GM23338 (cell line): ENCODE measurements at regions not wholly inside any gene's neighbourhood (a gene's known extent, or its start where the extent isn't known, plus 50 kb on each side); places are given as distances from the start of the nearest gene placed in this dataset.

Experiments used
- ATAC-seq: fragments of 200-7000 bp; cut with Tn5 transposase; 3 replicates; pipeline ENCODE4 v1.9.1; 2020
- DNase-seq: peaks from one replicate; pipeline ENCODE4 v3.0.0-alpha.2; 2015; ENCODE audit warnings: low spot score
- H2AFZ ChIP-seq: fragments of 200-600 bp; sonication (generic); 2 replicates; pipeline ENCODE4 v1.8.0; 2016; ENCODE audit warnings: antibody characterized with exemption, mild to moderate bottlenecking, moderate library complexity
- H3F3A ChIP-seq: fragments of 200-600 bp; sonication (generic); replicated peaks from 2 replicates; pipeline ENCODE4 v1.8.0; 2017; ENCODE audit warnings: antibody characterized with exemption, mixed run types, low read depth
- H3K27ac ChIP-seq: fragments of 200-600 bp; sonication (generic); 2 replicates; pipeline ENCODE4 v1.6.1; 2016; ENCODE audit warnings: low read depth
- H3K27me3 ChIP-seq: fragments of 200-600 bp; sonication (generic); 2 replicates; pipeline ENCODE4 v1.8.0; 2016; ENCODE audit warnings: mild to moderate bottlenecking, mixed run types, moderate library complexity; ENCODE audit not compliant: insufficient read depth
- H3K36me3 ChIP-seq: fragments of 200-600 bp; sonication (generic); 2 replicates; pipeline ENCODE4 v1.8.0; 2016; ENCODE audit warnings: mild to moderate bottlenecking; ENCODE audit not compliant: insufficient read depth
- H3K4me1 ChIP-seq: fragments of 200-600 bp; sonication (generic); 2 replicates; pipeline ENCODE4 v1.8.0; 2016; ENCODE audit warnings: mild to moderate bottlenecking, moderate library complexity; ENCODE audit not compliant: insufficient read depth
- H3K4me2 ChIP-seq: fragments of 200-600 bp; sonication (generic); 2 replicates; pipeline ENCODE4 v1.7.1; 2017; ENCODE audit warnings: mixed run types
- H3K4me3 ChIP-seq: fragments of 200-600 bp; sonication (generic); 2 replicates; pipeline ENCODE4 v1.6.1; 2016; ENCODE audit warnings: mixed run types
- H3K79me2 ChIP-seq: fragments of 200-600 bp; sonication (generic); replicated peaks from 2 replicates; pipeline ENCODE4 v1.8.0; 2017; ENCODE audit warnings: mild to moderate bottlenecking; ENCODE audit not compliant: insufficient read depth
- H3K9me2 ChIP-seq: fragments of 200-600 bp; sonication (generic); 2 replicates; pipeline ENCODE4 v1.8.0; 2017; ENCODE audit not compliant: insufficient read depth
- H4K20me1 ChIP-seq: fragments of 200-600 bp; sonication (generic); replicated peaks from 2 replicates; pipeline ENCODE4 v1.8.0; 2017; ENCODE audit warnings: mild to moderate bottlenecking; ENCODE audit not compliant: insufficient read depth
- H3K27ac Mint-ChIP-seq: 2 replicates; pipeline ENCODE4 v1.8.0; 2020; ENCODE audit warnings: inconsistent platforms, mild to moderate bottlenecking, moderate library complexity, mixed read lengths
- H3K27me3 Mint-ChIP-seq: 3 replicates; pipeline ENCODE4 v1.8.0; 2022; ENCODE audit warnings: low read depth, mild to moderate bottlenecking, moderate library complexity, mixed read lengths, inconsistent platforms; ENCODE audit not compliant: insufficient read depth, poor library complexity
- H3K36me3 Mint-ChIP-seq: 3 replicates; pipeline ENCODE4 v1.8.0; 2021; ENCODE audit warnings: low read depth, mild to moderate bottlenecking, inconsistent platforms, moderate library complexity, mixed read lengths
- H3K4me1 Mint-ChIP-seq: 3 replicates; pipeline ENCODE4 v1.8.0; 2020; ENCODE audit warnings: mild to moderate bottlenecking, inconsistent platforms, mixed read lengths
- H3K4me3 Mint-ChIP-seq: 3 replicates; pipeline ENCODE4 v1.8.0; 2021; ENCODE audit warnings: moderate library complexity, mild to moderate bottlenecking, inconsistent platforms, mixed read lengths
- H3K9me3 Mint-ChIP-seq: 3 replicates; pipeline ENCODE4 v1.8.0; 2020; ENCODE audit warnings: moderate library complexity, mild to moderate bottlenecking, inconsistent platforms, mixed read lengths
- CREB1 ChIP-seq: fragments of 250-450 bp; sonication (Bioruptor Pico); IDR thresholded peaks from 2 replicates; pipeline ENCODE4 v1.5.0; 2020; ENCODE audit warnings: low read depth, mild to moderate bottlenecking, moderate library complexity
- EZH2 ChIP-seq: fragments of 200-600 bp; sonication (generic); IDR thresholded peaks from one replicate; pipeline ENCODE4 v1.8.0; 2017; ENCODE audit warnings: antibody characterized with exemption, mild to moderate bottlenecking, low read depth; ENCODE audit not compliant: unreplicated experiment
- EZH2phosphoT487 ChIP-seq: fragments of 200-600 bp; sonication (generic); IDR thresholded peaks from one replicate; pipeline ENCODE4 v1.8.1; 2018; ENCODE audit warnings: antibody characterized with exemption; ENCODE audit not compliant: unreplicated experiment
- JUNB ChIP-seq: IDR thresholded peaks from one replicate; pipeline ENCODE4 v1.6.1; 2016; ENCODE audit warnings: antibody characterized with exemption; ENCODE audit not compliant: unreplicated experiment
- NANOG ChIP-seq: IDR thresholded peaks from 2 replicates; pipeline ENCODE4 v1.6.1; 2016; ENCODE audit warnings: antibody characterized with exemption, borderline replicate concordance
- POLR2AphosphoS5 ChIP-seq: IDR thresholded peaks from 2 replicates; pipeline ENCODE4 v1.6.1; 2016; ENCODE audit warnings: antibody characterized with exemption, low read depth
- STAT1 ChIP-seq: IDR thresholded peaks from one replicate; pipeline ENCODE4 v1.6.1; 2016; ENCODE audit warnings: antibody characterized with exemption; ENCODE audit not compliant: unreplicated experiment
- ZNF114 ChIP-seq: fragments of 250-450 bp; sonication (Bioruptor Pico); IDR thresholded peaks from 2 replicates; pipeline ENCODE4 v1.5.0; 2020; ENCODE audit warnings: mild to moderate bottlenecking, moderate library complexity
- ZNF331 ChIP-seq: fragments of 250-450 bp; sonication (Bioruptor Pico); IDR thresholded peaks from 2 replicates; pipeline ENCODE4 v1.5.0; 2020; ENCODE audit warnings: low read depth, mild to moderate bottlenecking, moderate library complexity
- TF ChIP-seq, protein P1 (sequence below), 2 experiments: fragments of 200-600 bp in 1 of 2; sonication (generic) in 1 of 2; conservative IDR thresholded peaks; 2 replicates each; pipeline versions ENCODE4 v1.5.1 to v1.6.1; 2016 to 2017; ENCODE audit warnings: antibody characterized with exemption in 2 of 2, low read depth in 2 of 2, mild to moderate bottlenecking in 2 of 2, moderate library complexity in 1 of 2
- TF ChIP-seq, protein P2 (sequence below): IDR thresholded peaks from 2 replicates; pipeline ENCODE4 v1.6.1; 2016; ENCODE audit warnings: antibody characterized with exemption
- TF ChIP-seq, protein P3 (sequence below): IDR thresholded peaks from one replicate; pipeline ENCODE4 v1.6.1; 2018; ENCODE audit warnings: antibody characterized with exemption; ENCODE audit not compliant: unreplicated experiment
- TF ChIP-seq, protein P4 (sequence below): fragments of 250-450 bp; sonication (Bioruptor Pico); IDR thresholded peaks from 2 replicates; pipeline ENCODE4 v1.5.0; 2020; ENCODE audit warnings: mild to moderate bottlenecking, moderate library complexity

DNA sequence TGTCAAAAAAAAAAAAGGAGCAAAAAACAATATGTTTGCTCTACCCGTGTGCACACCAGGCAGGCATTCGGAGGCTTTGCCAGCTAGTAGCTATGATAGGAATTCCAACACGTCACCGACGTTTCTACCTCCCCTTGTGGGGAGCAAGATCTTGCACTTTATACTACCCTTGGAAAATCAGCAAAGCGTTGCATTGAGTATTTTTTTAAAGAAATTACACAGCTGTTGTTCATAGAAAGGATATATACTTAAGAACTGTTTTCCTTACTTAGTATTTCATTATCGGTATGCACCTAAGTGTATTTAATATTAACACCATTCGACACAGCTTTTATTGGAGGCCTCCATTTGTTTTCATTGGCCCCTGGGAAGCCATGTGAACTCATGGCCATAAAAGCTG is 159.9 kb upstream of the MGMT start:
- Mint-ChIP-seq H3K36me3 (no peaks in the 10 kb centered on the region), H3K9me3 (no peaks in the 10 kb centered on the region; the same call in 2 of the 3 replicates), H3K4me1 (no peaks in the 10 kb centered on the region), H3K4me3 (no peak overlapping the region), H3K27me3 (no peaks in the 10 kb centered on the region), H3K27ac (no peak overlapping the region)
- Histone ChIP-seq H3K79me2 (no peaks in the 10 kb centered on the region), H3K27me3 (no peaks in the 10 kb centered on the region), H3K4me3 (no peak overlapping the region), H4K20me1 (no peaks in the 10 kb centered on the region), H2AFZ (no peak overlapping the region), H3K4me1 (no peaks in the 10 kb centered on the region), H3K9me2 (no peaks in the 10 kb centered on the region; the same call in 1 of the 2 replicates), H3F3A (no peaks in the 10 kb centered on the region), H3K4me2 (no peak overlapping the region), H3K27ac (no peak overlapping the region), H3K36me3 (no peaks in the 10 kb centered on the region)
- DNase-seq (no peak), ATAC-seq (no peak)
- TF ChIP-seq, protein P1, sequence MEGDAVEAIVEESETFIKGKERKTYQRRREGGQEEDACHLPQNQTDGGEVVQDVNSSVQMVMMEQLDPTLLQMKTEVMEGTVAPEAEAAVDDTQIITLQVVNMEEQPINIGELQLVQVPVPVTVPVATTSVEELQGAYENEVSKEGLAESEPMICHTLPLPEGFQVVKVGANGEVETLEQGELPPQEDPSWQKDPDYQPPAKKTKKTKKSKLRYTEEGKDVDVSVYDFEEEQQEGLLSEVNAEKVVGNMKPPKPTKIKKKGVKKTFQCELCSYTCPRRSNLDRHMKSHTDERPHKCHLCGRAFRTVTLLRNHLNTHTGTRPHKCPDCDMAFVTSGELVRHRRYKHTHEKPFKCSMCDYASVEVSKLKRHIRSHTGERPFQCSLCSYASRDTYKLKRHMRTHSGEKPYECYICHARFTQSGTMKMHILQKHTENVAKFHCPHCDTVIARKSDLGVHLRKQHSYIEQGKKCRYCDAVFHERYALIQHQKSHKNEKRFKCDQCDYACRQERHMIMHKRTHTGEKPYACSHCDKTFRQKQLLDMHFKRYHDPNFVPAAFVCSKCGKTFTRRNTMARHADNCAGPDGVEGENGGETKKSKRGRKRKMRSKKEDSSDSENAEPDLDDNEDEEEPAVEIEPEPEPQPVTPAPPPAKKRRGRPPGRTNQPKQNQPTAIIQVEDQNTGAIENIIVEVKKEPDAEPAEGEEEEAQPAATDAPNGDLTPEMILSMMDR (conservative IDR thresholded peaks at IDR 0.05; ENCODE audit: low read depth in 2 of 2): no peak
- TF ChIP-seq NANOG: no peak
- TF ChIP-seq, protein P2, sequence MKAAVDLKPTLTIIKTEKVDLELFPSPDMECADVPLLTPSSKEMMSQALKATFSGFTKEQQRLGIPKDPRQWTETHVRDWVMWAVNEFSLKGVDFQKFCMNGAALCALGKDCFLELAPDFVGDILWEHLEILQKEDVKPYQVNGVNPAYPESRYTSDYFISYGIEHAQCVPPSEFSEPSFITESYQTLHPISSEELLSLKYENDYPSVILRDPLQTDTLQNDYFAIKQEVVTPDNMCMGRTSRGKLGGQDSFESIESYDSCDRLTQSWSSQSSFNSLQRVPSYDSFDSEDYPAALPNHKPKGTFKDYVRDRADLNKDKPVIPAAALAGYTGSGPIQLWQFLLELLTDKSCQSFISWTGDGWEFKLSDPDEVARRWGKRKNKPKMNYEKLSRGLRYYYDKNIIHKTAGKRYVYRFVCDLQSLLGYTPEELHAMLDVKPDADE: no peak
- TF ChIP-seq CREB1 (CRISPR knock-in tag): no peak
- TF ChIP-seq ZNF331 (CRISPR knock-in tag): no peak
- TF ChIP-seq, protein P3, sequence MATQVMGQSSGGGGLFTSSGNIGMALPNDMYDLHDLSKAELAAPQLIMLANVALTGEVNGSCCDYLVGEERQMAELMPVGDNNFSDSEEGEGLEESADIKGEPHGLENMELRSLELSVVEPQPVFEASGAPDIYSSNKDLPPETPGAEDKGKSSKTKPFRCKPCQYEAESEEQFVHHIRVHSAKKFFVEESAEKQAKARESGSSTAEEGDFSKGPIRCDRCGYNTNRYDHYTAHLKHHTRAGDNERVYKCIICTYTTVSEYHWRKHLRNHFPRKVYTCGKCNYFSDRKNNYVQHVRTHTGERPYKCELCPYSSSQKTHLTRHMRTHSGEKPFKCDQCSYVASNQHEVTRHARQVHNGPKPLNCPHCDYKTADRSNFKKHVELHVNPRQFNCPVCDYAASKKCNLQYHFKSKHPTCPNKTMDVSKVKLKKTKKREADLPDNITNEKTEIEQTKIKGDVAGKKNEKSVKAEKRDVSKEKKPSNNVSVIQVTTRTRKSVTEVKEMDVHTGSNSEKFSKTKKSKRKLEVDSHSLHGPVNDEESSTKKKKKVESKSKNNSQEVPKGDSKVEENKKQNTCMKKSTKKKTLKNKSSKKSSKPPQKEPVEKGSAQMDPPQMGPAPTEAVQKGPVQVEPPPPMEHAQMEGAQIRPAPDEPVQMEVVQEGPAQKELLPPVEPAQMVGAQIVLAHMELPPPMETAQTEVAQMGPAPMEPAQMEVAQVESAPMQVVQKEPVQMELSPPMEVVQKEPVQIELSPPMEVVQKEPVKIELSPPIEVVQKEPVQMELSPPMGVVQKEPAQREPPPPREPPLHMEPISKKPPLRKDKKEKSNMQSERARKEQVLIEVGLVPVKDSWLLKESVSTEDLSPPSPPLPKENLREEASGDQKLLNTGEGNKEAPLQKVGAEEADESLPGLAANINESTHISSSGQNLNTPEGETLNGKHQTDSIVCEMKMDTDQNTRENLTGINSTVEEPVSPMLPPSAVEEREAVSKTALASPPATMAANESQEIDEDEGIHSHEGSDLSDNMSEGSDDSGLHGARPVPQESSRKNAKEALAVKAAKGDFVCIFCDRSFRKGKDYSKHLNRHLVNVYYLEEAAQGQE: no peak
- TF ChIP-seq ZNF114 (CRISPR knock-in tag): no peak
- no peak for TF ChIP-seq JUNB
- no peak for TF ChIP-seq STAT1
- no peak for TF ChIP-seq EZH2
- TF ChIP-seq, protein P4, sequence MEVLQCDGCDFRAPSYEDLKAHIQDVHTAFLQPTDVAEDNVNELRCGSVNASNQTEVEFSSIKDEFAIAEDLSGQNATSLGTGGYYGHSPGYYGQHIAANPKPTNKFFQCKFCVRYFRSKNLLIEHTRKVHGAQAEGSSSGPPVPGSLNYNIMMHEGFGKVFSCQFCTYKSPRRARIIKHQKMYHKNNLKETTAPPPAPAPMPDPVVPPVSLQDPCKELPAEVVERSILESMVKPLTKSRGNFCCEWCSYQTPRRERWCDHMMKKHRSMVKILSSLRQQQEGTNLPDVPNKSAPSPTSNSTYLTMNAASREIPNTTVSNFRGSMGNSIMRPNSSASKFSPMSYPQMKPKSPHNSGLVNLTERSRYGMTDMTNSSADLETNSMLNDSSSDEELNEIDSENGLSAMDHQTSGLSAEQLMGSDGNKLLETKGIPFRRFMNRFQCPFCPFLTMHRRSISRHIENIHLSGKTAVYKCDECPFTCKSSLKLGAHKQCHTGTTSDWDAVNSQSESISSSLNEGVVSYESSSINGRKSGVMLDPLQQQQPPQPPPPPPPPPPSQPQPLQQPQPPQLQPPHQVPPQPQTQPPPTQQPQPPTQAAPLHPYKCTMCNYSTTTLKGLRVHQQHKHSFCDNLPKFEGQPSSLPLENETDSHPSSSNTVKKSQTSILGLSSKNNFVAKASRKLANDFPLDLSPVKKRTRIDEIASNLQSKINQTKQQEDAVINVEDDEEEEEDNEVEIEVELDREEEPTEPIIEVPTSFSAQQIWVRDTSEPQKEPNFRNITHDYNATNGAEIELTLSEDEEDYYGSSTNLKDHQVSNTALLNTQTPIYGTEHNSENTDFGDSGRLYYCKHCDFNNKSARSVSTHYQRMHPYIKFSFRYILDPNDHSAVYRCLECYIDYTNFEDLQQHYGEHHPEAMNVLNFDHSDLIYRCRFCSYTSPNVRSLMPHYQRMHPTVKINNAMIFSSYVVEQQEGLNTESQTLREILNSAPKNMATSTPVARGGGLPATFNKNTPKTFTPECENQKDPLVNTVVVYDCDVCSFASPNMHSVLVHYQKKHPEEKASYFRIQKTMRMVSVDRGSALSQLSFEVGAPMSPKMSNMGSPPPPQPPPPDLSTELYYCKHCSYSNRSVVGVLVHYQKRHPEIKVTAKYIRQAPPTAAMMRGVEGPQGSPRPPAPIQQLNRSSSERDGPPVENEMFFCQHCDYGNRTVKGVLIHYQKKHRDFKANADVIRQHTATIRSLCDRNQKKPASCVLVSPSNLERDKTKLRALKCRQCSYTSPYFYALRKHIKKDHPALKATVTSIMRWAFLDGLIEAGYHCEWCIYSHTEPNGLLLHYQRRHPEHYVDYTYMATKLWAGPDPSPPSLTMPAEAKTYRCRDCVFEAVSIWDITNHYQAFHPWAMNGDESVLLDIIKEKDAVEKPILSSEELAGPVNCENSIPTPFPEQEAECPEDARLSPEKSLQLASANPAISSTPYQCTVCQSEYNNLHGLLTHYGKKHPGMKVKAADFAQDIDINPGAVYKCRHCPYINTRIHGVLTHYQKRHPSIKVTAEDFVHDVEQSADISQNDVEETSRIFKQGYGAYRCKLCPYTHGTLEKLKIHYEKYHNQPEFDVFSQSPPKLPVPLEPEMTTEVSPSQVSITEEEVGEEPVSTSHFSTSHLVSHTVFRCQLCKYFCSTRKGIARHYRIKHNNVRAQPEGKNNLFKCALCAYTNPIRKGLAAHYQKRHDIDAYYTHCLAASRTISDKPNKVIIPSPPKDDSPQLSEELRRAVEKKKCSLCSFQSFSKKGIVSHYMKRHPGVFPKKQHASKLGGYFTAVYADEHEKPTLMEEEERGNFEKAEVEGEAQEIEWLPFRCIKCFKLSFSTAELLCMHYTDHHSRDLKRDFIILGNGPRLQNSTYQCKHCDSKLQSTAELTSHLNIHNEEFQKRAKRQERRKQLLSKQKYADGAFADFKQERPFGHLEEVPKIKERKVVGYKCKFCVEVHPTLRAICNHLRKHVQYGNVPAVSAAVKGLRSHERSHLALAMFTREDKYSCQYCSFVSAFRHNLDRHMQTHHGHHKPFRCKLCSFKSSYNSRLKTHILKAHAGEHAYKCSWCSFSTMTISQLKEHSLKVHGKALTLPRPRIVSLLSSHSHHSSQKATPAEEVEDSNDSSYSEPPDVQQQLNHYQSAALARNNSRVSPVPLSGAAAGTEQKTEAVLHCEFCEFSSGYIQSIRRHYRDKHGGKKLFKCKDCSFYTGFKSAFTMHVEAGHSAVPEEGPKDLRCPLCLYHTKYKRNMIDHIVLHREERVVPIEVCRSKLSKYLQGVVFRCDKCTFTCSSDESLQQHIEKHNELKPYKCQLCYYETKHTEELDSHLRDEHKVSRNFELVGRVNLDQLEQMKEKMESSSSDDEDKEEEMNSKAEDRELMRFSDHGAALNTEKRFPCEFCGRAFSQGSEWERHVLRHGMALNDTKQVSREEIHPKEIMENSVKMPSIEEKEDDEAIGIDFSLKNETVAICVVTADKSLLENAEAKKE (CRISPR knock-in tag): no peak
- TF ChIP-seq POLR2AphosphoS5: no peak
- no peak for TF ChIP-seq EZH2phosphoT487
